HG02970 (cell line): ENCODE measurements at regions not wholly inside any gene's neighbourhood (a gene's known extent, or its start where the extent isn't known, plus 50 kb on each side); places are given as distances from the start of the nearest gene placed in this dataset.
A peak's percentile ranks its signal among the peaks of the same experiment; 100 is the strongest.
"Not testable (repeated sequence)": the region's sequence is repeated elsewhere in the genome, so short reads cannot be mapped to it uniquely, and the experiment has no call there.

Experiments used
- ATAC-seq: cut with Tn5 transposase; IDR thresholded peaks from one replicate; pipeline ENCODE4 v1.9.1; 2021; ENCODE audit warnings: mild to moderate bottlenecking, moderate library complexity, moderate number of reproducible peaks; ENCODE audit not compliant: unreplicated experiment, low FRiP score

- no peak for ATAC-seq
Measured at GRCh38 chr4:38534344-38535045, 129.5 kb upstream of the KLF3 start.

DNA sequence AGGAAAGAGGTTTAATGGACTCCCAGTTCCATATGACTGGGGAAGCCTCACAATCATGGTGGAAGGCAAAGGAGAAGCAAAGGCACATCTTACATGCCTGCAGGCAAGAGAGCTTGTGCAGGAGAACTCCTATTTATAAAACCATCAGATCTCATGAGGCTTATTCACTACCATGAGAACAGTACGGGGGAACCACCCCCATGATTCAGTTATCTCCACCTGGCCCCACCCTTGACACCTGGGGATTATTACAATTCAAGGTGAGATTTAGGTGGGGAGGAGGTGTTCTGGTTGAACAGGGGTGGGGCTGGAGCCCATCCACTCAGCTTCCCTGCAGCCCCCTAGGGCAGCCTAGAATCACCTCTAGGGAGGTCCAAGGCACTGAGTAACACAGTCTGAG is 128.9 kb upstream of the KLF3 start:
- not testable (repeated sequence) for ATAC-seq

DNA sequence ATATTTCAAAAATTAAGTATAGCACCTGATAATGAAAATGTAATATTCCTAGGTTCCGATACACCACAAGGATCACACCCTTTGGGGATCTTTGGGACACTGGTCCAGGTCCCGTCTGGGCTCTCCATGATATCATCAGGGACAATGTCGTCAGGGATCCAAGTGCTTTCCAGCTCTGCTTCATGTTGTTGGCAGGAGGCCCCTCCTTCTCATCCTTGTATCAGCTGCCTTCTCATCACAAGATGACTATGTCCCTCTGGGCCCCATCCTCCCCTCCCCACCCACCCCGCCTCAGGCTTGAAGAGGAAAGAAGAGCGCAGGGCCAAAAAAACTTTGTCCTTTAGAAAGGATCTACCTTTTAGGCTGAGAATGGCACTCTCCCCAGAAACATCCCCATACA is 128.3 kb upstream of the KLF3 start:
- ATAC-seq: no peak

DNA sequence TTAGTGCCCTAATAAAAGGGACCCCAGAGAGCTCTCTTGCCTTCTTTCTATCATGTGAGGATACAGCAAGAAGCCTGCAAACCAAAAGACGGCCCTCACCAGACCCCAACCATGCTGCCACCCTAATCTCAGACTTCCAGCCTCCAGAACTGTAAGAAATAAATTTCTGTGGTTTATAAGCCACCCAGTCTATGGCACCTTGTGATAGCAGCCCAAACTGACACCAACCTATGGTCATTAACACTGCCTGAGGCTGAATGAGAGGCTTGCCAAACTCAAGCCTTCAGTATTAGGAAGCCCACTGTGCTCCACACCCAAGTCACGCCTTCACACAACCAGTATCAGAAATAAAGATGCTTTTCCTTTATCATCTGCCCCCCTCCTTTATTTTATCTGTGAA is 127.3 kb upstream of the KLF3 start:
- no peak for ATAC-seq

DNA sequence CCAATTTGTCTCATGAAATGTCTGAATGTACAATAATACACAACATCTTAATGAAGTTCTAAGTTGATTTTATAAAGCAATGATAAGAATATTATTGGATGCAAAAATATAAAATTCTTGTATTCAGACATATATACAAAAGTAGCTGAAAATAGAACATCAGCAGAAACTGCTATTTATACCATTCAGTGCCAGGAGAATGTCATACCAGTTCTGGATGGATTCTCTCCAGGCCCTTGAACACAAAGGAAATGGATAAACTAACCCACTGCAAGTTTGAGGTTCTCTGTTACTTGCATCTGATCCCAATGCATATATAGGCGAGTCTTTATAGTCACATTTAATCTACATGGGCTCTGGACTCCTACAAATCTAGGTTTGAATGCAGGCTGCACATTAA is 126.3 kb upstream of the KLF3 start:
- no peak for ATAC-seq

DNA sequence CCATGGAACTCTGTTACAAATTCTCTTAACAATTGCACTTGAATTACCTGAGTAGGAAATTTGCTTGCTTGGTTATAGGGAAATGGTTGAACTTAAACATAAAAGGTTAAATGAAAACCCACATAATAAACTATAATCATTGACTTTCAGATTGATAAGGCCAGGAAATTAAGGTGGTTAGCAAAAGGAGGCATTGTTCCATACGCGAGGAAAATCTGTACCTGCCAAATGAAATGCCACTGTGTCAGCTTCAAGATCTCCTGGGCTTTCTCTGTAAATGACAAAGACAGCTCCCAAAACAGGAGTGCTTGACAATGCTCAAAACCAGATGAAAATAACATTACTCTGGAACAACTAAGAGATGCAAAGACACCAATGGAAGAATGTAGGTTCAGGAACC is 125.5 kb upstream of the KLF3 start:
- ATAC-seq: no peak

DNA sequence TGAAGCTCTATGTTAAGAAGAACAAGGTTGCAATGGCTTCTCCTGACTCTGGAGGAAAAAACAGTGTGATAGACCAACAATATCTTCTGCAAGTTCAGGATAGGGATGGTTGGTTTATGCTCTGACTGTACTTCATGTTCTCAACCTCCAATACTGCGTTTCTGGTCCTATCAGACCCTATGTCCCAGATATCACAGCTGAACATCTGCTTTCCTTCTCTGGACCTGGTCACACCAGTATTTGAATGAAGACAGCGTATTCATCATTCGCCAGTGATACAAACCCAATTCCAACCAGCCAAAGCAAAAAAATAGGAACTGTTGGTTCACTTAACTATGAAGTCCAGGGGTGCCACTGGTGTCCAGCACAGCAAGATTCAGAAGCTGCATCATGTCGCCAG is 124.5 kb upstream of the KLF3 start:
- no peak for ATAC-seq

GRCh38 chr4:38547052-38547451 is 116.9 kb upstream of the KLF3 start:
- ATAC-seq: no peak

DNA sequence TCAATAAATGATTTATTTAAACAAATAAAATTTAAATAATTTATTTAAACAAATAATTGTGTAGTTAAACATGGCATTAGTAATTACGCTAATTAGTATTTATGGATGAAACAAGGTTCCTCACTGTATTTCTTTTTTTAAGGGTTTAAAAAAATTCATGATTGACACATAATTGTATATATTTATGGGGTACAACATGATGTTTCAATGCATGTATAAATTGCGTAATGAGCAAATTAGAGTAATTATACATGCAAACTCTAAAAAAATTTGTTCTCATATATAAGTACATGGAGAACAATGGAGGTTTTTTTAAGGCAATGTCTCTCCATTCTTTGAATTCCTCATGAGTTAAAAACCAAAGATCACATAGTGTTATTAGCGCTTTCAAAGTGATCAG is 115.7 kb upstream of the KLF3 start:
- ATAC-seq: no peak

GRCh38 chr4:38559374-38559773 is 104.6 kb upstream of the KLF3 start:
- ATAC-seq: no peak

DNA sequence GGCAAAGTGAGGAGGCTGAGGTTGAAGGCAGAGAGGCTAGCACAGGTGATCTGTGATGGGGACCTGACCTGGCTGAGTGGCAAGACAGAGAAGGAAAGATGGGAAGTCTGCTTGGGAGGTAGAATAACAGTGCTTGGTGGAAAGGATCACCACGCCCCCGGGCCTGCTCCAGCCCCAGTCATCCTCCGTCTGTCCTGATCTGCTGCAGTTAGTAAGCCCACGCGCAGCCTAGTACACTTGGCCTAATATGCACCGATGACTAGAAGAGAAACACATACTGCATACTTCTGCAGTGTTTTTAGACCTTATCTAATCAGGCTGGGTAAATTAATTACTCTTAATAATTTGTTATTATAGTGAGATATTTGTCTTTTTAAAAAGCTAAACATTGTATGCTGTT is 103.7 kb upstream of the KLF3 start:
- no peak for ATAC-seq

GRCh38 chr4:38560768-38561558 is 103.0 kb upstream of the KLF3 start:
- ATAC-seq: peak; percentile 56

DNA sequence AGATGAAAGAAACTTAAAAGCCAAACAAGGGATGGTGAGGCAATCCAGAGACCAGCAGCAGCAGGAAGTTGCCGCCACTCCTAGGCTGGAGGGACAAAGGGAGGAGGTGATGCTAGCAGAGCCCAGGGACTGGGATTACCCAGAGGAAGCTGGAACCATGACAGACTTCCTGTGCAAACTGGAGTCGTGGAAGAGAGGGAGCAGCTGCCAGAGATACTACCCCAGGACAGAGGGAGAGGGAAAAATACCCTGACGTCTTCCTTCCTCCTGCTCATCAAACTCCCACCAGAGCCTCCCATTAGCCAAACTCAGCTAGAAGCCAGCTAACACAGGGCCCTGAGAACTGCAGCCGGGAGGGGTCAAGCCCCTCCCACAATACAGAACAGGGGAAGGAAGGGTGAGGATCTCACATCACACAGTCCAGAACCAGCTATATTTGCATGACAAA is 101.2 kb upstream of the KLF3 start:
- ATAC-seq: no peak

DNA sequence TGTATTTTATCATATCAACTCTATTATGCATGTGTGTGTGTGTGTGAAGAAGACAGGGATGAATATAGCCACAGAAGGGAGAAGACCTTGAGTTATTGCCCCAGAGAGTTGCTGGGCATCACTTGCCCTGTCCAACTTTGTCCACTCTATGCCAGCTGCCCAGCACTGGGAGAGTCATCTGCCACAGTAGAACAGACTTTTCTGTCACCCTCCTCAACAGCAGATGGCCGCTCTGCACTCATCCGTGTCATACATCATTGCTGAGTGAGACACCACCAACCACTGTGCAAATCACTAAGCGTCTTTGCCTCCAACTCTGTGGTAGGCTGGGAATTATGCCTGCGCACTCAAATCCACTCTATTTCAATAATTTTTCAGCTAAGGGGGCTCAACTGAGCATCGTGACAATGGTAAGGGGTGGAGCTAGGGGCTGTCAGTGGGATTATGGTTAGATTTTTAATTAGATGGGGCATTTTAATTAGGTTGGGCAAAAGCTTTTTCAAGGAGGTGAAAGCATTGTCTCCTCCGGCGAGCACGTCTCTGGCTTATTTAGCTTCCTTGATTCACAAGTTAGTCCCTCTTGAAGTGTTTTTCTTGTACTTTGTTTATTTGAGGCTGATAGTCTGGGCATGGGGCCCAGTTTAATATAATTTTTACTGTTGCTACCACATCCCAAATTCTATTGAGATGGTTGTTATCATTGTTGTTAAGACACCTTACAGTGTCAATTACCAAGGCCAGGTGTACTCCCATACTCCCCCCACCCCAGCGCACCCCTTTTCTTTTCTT is 100.1 kb upstream of the KLF3 start:
- ATAC-seq: no peak

DNA sequence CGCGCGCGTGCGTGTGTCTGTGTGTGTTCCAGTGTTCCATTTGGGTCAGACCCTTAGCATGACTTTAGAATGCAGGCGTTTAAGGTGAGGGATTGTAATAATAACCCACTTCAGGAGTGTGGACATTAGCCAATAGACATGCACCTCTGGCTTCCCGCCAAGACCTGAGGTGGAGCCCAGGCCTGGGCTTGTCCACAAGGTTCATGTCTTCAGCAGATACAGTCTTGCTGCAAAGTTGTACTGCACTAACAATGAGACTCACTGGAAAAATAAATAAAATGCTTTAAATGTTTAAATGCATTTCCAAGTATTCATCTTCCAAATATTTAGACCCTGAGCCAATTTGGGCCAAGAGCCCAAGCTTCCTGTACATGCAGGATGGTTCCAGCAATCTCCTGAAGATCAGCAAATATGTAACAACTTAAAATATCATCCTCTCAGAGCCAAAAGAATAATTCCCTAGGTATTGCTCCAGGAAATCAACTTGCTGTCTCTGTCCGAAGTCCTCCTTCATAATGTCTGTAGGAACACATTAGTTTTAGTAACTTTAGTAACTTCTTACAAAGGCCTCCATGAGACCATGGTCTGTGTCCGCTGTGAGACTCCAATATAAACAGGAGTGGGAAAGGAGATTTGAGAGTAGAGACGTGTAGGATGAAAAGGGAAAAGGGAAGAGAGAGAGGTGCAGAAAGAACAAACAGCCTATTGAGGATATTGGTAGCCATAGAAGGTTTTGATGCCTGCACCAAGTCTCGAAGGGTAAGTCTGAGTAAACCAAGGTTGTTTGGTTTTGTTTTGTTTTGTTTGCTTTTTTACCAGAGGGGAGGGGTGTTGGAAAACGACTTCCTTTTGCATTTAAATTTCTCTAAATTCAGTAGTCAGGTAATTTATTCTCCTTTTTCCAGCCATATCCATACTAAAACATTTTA is 98.5 kb upstream of the KLF3 start:
- ATAC-seq: no peak

DNA sequence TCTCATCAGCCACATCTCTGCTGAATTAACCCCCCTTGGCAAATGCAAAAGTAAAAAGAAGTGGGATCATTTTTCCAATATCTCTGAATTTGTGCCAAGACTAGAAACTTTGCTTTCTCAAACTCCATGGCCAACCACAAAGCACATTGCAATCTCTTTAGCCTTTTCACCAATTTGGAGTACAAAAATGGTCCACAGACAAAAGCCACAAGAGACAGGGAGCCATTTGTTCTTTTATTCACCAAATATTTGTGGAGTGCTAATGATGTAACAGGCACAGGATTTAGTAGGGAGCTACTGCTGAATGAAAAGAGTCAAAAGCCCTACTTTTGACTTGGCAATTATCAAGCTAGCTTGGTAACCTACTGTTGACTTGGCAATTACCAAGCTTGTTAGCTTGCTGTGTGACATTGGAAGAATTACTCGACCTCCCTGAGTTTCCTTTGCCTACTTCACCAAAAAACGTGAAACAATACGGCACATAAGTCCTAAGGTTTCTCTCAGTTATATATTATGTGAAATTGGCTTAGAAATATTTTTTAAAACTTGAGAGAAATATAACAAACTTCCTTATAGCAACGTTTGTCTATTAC is 97.1 kb upstream of the KLF3 start:
- no peak for ATAC-seq

- no peak for ATAC-seq
Measured at GRCh38 chr4:38567457-38567856, 96.5 kb upstream of the KLF3 start.

GRCh38 chr4:38568768-38569167 is 95.2 kb upstream of the KLF3 start:
- ATAC-seq: no peak

DNA sequence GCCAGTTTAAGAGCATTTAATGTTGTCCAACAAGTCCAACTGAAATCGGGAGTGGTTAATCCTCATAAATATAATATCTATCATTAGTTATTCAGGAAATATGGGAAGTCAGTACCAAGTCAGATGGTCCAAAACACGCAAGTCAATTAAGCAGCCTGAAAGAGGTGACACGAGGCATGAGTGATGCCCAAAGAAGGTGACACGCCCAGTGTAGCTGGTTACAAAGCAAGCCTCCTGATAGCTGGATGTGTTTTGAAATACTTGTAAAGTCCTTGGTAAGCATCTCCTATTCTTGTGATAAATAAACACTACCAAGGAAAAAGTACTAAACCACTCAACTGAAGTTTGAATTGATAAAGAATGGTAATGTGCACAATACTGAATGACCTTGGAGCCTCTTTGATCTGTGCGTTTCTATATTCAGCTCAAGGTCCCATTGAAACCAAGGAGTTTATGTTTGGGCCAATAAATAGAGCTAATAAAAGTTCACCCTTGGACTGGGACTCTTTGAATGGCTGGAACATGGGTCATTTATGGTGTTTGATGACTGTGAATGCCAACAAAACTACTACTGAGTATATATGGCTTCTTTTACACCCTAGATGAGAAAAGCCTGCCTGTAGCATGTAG is 93.2 kb upstream of the KLF3 start:
- no peak for ATAC-seq
